Adipocyte (in vitro differentiated cells): ENCODE measurements at regions not wholly inside any gene's neighbourhood (a gene's known extent, or its start where the extent isn't known, plus 50 kb on each side); places are given as distances from the start of the nearest gene placed in this dataset.
A peak's percentile ranks its signal among the peaks of the same experiment; 100 is the strongest.
"Not testable (repeated sequence)": the region's sequence is repeated elsewhere in the genome, so short reads cannot be mapped to it uniquely, and the experiment has no call there.

Source experiments
- DNase-seq: peaks from one replicate; pipeline ENCODE4 v3.0.0-alpha.2; 2015; ENCODE audit warnings: low read depth
- H3K27me3 ChIP-seq: replicated peaks from 2 replicates; pipeline ENCODE4 v1.7.0; 2013; ENCODE audit warnings: mild to moderate bottlenecking, low read length, moderate library complexity; ENCODE audit not compliant: control insufficient read depth, insufficient read depth
- H3K36me3 ChIP-seq: 2 replicates; pipeline ENCODE4 v1.7.0; 2013; ENCODE audit warnings: low read length, mild to moderate bottlenecking, moderate library complexity; ENCODE audit not compliant: control insufficient read depth, insufficient read depth, severe bottlenecking
- H3K4me1 ChIP-seq: 2 replicates; pipeline ENCODE4 v1.7.0; 2013; ENCODE audit warnings: mild to moderate bottlenecking, low read length, moderate library complexity; ENCODE audit not compliant: control insufficient read depth, insufficient read depth
- H3K4me3 ChIP-seq: 2 replicates; pipeline ENCODE4 v1.7.0; 2013; ENCODE audit warnings: mild to moderate bottlenecking, low read length, moderate library complexity
- H3K9ac ChIP-seq: 2 replicates; pipeline ENCODE4 v1.7.0; 2013; ENCODE audit warnings: mild to moderate bottlenecking, low read length, moderate library complexity
- H3K9me3 ChIP-seq: 2 replicates; pipeline ENCODE4 v1.7.0; 2013; ENCODE audit warnings: mild to moderate bottlenecking, low read length, moderate library complexity; ENCODE audit not compliant: control insufficient read depth

DNA sequence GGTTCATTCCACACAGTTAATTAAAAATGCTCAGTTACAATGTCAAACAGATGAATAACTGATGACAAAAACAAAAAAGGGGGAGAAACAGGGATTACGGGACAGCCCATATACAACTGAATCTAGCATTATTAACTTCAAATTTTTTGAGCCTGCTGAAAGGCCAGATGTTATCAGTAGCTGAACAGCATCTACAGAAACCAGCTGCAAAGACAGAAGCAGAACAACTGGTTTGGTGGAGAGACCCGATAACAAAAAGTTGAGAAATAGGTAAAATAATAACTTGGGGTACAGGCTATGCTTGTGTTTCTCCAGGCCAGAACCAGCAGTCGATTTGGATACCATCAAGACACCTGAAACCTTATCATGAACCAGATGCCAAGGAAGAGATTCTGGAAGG is 109.8 kb downstream of the SEPTIN7 start:
- H3K4me3 ChIP-seq, DNase-seq, H3K9ac ChIP-seq, H3K9me3 ChIP-seq, H3K27me3 ChIP-seq, H3K36me3 ChIP-seq: not testable (repeated sequence)
- H3K4me1 ChIP-seq, result peaks cover 11% of the 10 kb centered on the region

DNA sequence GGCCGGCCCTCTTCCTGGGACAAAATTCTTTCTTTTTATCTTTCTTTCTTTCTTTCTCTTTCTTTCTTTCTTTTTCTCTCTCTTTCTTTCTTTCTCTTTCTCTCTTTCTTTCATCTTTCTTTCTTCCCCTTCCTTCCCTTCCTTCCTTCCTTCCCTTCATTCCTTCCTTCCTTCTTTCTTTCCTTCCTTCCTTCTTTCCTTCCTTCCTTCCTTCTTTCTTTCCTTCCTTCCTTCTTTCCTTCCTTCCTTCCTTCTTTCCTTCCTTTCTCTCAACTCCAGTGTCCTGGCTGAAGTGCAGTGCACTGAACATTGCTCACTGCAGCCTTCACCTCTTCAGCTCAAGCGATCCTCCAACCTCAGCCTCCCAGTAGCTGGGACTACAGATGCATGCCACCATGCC is 112.5 kb downstream of the SEPTIN7 start:
- not testable (repeated sequence) for H3K9me3 ChIP-seq, H3K4me3 ChIP-seq, H3K9ac ChIP-seq, H3K4me1 ChIP-seq, H3K27me3 ChIP-seq, H3K36me3 ChIP-seq, DNase-seq

- DNase-seq, H3K36me3 ChIP-seq, H3K4me1 ChIP-seq, H3K27me3 ChIP-seq, H3K4me3 ChIP-seq, H3K9me3 ChIP-seq, H3K9ac ChIP-seq: not testable (repeated sequence)
These were observed 113.4 kb downstream of the SEPTIN7 start for GRCh38 chr7:35914214-35914613.

DNA sequence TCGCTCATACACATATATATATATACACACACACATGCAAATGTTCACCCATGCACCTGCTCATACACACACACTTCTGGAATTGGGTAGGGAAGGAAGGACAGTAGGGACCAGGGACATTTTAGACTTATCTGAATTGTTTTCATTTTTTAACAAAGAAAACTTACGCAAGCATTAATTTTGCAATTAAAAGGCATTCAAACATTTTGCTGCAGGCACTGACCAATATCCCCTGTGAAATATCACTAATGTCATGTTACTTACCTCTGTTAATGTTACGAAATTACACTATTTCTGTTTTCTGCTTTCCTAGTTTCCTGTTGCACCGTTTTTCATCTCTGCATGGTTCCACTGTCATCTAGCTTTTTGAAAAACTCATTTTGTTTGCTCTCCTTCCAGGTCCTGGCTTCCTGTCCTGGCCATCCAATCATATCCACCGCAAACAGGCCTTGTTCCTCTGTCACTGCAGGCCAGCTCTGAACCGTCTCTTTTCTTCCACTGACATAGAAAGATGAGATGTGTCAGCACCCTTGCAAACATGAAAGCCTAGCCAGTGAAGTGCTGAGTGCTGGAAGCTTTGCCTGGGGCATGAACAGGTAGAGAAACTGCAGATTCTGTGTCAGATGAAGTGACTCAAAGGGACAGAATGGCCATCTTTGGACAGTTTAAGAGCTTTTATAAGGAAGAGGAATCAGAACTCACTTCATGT is 114.5 kb downstream of the SEPTIN7 start:
- peak; percentile 19 for DNase-seq
- H3K9me3 ChIP-seq, H3K9ac ChIP-seq, H3K27me3 ChIP-seq, H3K36me3 ChIP-seq, H3K4me3 ChIP-seq, H3K4me1 ChIP-seq: not testable (repeated sequence)

- H3K4me1 ChIP-seq, H3K9me3 ChIP-seq, H3K36me3 ChIP-seq, DNase-seq, H3K9ac ChIP-seq, H3K4me3 ChIP-seq, H3K27me3 ChIP-seq: not testable (repeated sequence)
These were observed 117.4 kb downstream of the SEPTIN7 start for GRCh38 chr7:35918217-35918616.

GRCh38 chr7:35919607-35920006 is 118.8 kb downstream of the SEPTIN7 start:
- not testable (repeated sequence) for H3K36me3 ChIP-seq, H3K9me3 ChIP-seq, H3K9ac ChIP-seq, H3K4me1 ChIP-seq, H3K27me3 ChIP-seq, DNase-seq, H3K4me3 ChIP-seq

DNA sequence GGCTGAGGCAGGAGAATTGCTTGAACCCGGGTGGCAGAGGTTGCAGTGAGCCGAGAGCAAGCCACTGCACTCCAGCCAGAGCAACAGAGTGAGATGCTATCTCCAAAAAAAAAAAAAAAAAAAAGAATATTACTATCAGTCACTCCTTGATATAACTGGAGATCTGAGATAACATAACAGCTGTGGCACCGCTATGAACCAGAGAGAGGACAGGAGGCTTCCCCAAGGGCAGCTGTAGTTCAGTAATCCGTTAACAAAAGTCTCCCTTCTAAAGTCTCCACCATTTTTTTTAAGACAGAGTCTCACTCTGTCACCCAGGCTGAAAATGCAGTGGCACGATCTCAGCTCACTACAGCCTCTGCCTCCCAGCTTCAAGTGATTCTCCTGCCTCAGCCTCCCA is 120.5 kb downstream of the SEPTIN7 start:
- H3K9me3 ChIP-seq, H3K4me1 ChIP-seq, H3K9ac ChIP-seq, DNase-seq, H3K4me3 ChIP-seq, H3K27me3 ChIP-seq, H3K36me3 ChIP-seq: not testable (repeated sequence)

- not testable (repeated sequence) for H3K4me1 ChIP-seq, H3K36me3 ChIP-seq, H3K4me3 ChIP-seq, DNase-seq, H3K9ac ChIP-seq, H3K27me3 ChIP-seq, H3K9me3 ChIP-seq
These were observed 123.8 kb downstream of the SEPTIN7 start for GRCh38 chr7:35924668-35925067.

GRCh38 chr7:35926966-35927365 is 126.1 kb downstream of the SEPTIN7 start:
- not testable (repeated sequence) for H3K9ac ChIP-seq, H3K9me3 ChIP-seq, H3K4me3 ChIP-seq

GRCh38 chr7:35931134-35931533 is 130.3 kb downstream of the SEPTIN7 start:
- not testable (repeated sequence) for H3K4me1 ChIP-seq, H3K9ac ChIP-seq, DNase-seq, H3K9me3 ChIP-seq, H3K4me3 ChIP-seq, H3K27me3 ChIP-seq, H3K36me3 ChIP-seq

More at GRCh38 chr7:35926966-35927365, 126.1 kb downstream of the SEPTIN7 start:
- not testable (repeated sequence) for DNase-seq, H3K4me1 ChIP-seq, H3K36me3 ChIP-seq, H3K27me3 ChIP-seq

DNA sequence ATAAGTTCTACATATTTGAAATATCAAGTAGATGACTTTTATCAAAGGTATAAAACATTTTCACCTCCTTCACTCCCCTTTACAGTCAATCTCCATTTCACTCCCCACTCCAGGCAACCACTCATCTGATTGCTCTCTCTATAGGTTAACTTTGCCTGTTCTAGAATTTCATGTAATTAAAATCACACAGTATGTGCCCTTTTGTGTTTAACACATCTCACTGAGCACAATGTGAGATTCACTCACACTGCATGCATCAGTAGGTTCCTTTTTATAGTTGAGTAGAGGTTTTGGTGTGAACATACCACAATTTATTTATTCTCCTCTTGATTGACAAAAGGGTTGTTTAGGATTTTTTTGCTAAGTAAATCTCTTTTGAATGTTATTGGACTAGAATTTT is 130.7 kb downstream of the SEPTIN7 start:
- H3K9ac ChIP-seq, H3K4me3 ChIP-seq, H3K9me3 ChIP-seq, H3K4me1 ChIP-seq, H3K27me3 ChIP-seq, H3K36me3 ChIP-seq, DNase-seq: not testable (repeated sequence)

DNA sequence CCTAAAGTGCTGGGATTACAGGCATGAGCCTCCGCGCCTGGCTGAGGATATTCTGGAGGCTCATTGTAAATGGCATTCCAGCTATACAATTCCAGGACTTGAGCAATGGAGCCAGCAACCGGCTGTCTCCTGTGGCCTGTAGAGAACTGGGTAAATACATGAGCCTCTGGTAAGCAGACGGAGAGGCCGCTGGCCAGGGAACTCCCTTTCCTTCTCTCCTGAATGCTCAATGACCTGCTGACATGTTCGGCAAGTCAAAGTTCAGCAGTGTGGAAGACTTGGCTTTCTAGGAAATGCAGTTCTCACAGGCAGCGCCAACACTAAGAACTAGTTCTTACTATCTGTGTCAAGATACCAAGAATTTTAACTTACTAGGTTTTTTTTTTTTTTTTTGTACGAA is 139.8 kb downstream of the SEPTIN7 start:
- not testable (repeated sequence) for DNase-seq, H3K4me3 ChIP-seq, H3K9ac ChIP-seq, H3K36me3 ChIP-seq, H3K27me3 ChIP-seq, H3K4me1 ChIP-seq, H3K9me3 ChIP-seq
